Head of caudate nucleus (tissue), 42 donors: ENCODE measurements at regions not wholly inside any gene's neighbourhood (a gene's known extent, or its start where the extent isn't known, plus 50 kb on each side); places are given as distances from the start of the nearest gene placed in this dataset.

Source experiments
- DNase-seq, 42 donors: peaks; one replicate each; pipeline versions ENCODE4 v3.0.0 to v3.0.0-alpha.2; 2020 to 2021; ENCODE audit warnings: mixed read lengths in 7 of 42
- intact Hi-C: fragments of 100-400 bp; cut with DNase I; formaldehyde crosslinking; loops from one replicate; pipeline ENCODE4 v1.15.0; 2022

DNA sequence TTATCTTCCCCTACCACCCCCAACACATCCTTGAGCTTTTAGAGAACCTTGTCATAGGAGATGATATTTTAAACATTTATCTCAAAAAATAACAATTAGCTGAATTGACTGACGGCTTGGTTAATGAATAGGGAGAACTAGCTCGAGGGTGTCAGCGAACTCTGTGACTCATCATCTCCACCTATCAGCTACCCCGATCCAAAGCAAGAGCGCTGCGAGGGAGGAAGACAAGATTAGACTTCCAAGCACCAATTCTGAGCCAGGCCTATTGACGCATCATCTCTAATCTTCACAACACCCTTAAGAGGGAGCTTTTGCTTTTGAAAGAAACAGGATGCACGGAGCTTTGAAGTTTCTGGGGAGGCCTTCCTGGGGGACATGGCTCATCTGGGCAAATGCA is 51.0 kb upstream of the GALNT18 start:
- peak in 41 of 42 donors; percentile 17 to 94 (median 67) for DNase-seq
- intact Hi-C loops: no loop called here

- DNase-seq: no peak
Measured at GRCh38 chr11:11672101-11672500, 50.3 kb upstream of the GALNT18 start.

More at GRCh38 chr11:11672101-11672500, 50.3 kb upstream of the GALNT18 start:
- intact Hi-C loops: no loop called here
